ENCODE measurements at regions not wholly inside any gene's neighbourhood (a gene's known extent, or its start where the extent isn't known, plus 50 kb on each side); places are given as distances from the start of the nearest gene placed in this dataset.

GRCh38 chr4:126051689-126052424 is 737.1 kb downstream of the FAT4 start:
- TF ChIP-seq CTCF (IDR thresholded peaks at IDR 0.05; ENCODE audit: insufficient read depth, low read length) = no peak
- no peak for TF ChIP-seq POLR2AphosphoS5 (IDR thresholded peaks at IDR 0.05; ENCODE audit: low read depth)
- TF ChIP-seq REST (IDR thresholded peaks at IDR 0.05; ENCODE audit: insufficient replicate concordance, low read depth) = no peak
- TF ChIP-seq SPI1 (IDR thresholded peaks at IDR 0.05; ENCODE audit: borderline replicate concordance, low read depth) = no peak

Data from HL-60 (cell line).